ENCODE measurements at regions not wholly inside any gene's neighbourhood (a gene's known extent, or its start where the extent isn't known, plus 50 kb on each side); places are given as distances from the start of the nearest gene placed in this dataset.

GRCh38 chr2:524442-524841 lies 152.8 kb downstream of the TMEM18 start:
- no peak for DNase-seq
- no peak for TF ChIP-seq POLR2A (IDR thresholded peaks at IDR 0.05)
- TF ChIP-seq CTCF (IDR thresholded peaks at IDR 0.05): no peak
- intact Hi-C loops (cut with DNase I; ENCODE audit: low total_unique reads): no loop called here

GRCh38 chr2:523698-524270 lies 153.4 kb downstream of the TMEM18 start:
- TF ChIP-seq POLR2A (IDR thresholded peaks at IDR 0.05) (no peak), CTCF (IDR thresholded peaks at IDR 0.05) (no peak)
- Histone ChIP-seq H3K27ac (no peak overlapping the region), H3K4me3 (no peak overlapping the region), H3K9me3 (no peaks in the 10 kb centered on the region), H3K36me3 (no peaks in the 10 kb centered on the region), H3K4me1 (no peaks in the 10 kb centered on the region), H3K27me3 (no peaks in the 10 kb centered on the region)
- no peak for DNase-seq
- intact Hi-C loops (cut with DNase I; ENCODE audit: low total_unique reads): no loop called here

More at GRCh38 chr2:524442-524841, 152.8 kb downstream of the TMEM18 start:
- H3K27ac ChIP-seq: no peak overlapping the region
- no peaks in the 10 kb centered on the region for H3K4me1 ChIP-seq
- H3K9me3 ChIP-seq: no peaks in the 10 kb centered on the region
- no peaks in the 10 kb centered on the region for H3K27me3 ChIP-seq
- no peak overlapping the region for H3K4me3 ChIP-seq
- H3K36me3 ChIP-seq: no peaks in the 10 kb centered on the region

GRCh38 chr2:522776-523175 lies 154.4 kb downstream of the TMEM18 start:
- Histone ChIP-seq H3K36me3 (no peaks in the 10 kb centered on the region), H3K9me3 (no peaks in the 10 kb centered on the region), H3K4me3 (no peak overlapping the region), H3K4me1 (no peaks in the 10 kb centered on the region), H3K27ac (no peak overlapping the region), H3K27me3 (no peaks in the 10 kb centered on the region)
- no peak for DNase-seq
- TF ChIP-seq POLR2A (IDR thresholded peaks at IDR 0.05) (no peak), CTCF (IDR thresholded peaks at IDR 0.05) (no peak)
- intact Hi-C loops (cut with DNase I; ENCODE audit: low total_unique reads): no loop called here

- intact Hi-C loops (cut with DNase I; ENCODE audit: low total_unique reads): no loop called here
- DNase-seq: no peak
- Histone ChIP-seq H3K27me3 (no peaks in the 10 kb centered on the region), H3K4me3 (no peak overlapping the region), H3K27ac (no peak overlapping the region), H3K4me1 (no peaks in the 10 kb centered on the region), H3K36me3 (no peaks in the 10 kb centered on the region), H3K9me3 (no peaks in the 10 kb centered on the region)
- no peak for TF ChIP-seq POLR2A (IDR thresholded peaks at IDR 0.05)
- TF ChIP-seq CTCF (IDR thresholded peaks at IDR 0.05): no peak
Measured at GRCh38 chr2:521853-522530, 155.2 kb downstream of the TMEM18 start.

- intact Hi-C loops (cut with DNase I; ENCODE audit: low total_unique reads): no loop called here
- Histone ChIP-seq H3K9me3 (no peaks in the 10 kb centered on the region), H3K36me3 (no peaks in the 10 kb centered on the region), H3K27ac (no peak overlapping the region), H3K4me1 (no peaks in the 10 kb centered on the region), H3K4me3 (no peak overlapping the region), H3K27me3 (no peaks in the 10 kb centered on the region)
- TF ChIP-seq POLR2A (IDR thresholded peaks at IDR 0.05) (no peak), CTCF (IDR thresholded peaks at IDR 0.05) (no peak)
- DNase-seq: no peak
Measured at GRCh38 chr2:520663-521340, 156.4 kb downstream of the TMEM18 start.
